ENCODE measurements at regions not wholly inside any gene's neighbourhood (a gene's known extent, or its start where the extent isn't known, plus 50 kb on each side); places are given as distances from the start of the nearest gene placed in this dataset.
"Not testable (repeated sequence)": the region's sequence is repeated elsewhere in the genome, so short reads cannot be mapped to it uniquely, and the experiment has no call there.

DNA sequence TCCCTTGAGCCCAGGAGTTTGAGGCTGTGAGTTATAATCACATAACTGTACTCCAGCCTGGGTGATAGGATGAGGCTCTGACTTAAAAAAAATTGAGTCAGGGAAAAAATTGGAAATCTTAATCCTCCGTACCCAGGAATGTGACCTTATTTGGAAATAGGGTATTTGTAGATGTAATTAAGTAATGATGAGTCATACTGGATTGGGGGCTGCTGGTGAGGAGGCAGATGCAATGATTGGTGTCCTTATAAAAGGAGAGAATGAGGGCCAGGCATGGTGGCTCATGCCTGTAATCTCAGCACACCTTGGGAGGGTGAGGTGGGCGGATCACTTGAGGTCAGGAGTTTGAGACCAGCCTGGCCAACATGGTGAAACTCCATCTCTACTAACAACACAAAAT is 134.9 kb upstream of the ALDH3B2 start:
- not testable (repeated sequence) for TF ChIP-seq POLR2A (IDR thresholded peaks at IDR 0.05; ENCODE audit: low read length); GATA1 (IDR thresholded peaks at IDR 0.05; ENCODE audit: low read depth, low read length)

Data from erythroblast (primary cell).